GM12891 (cell line): ENCODE measurements at regions not wholly inside any gene's neighbourhood (a gene's known extent, or its start where the extent isn't known, plus 50 kb on each side); places are given as distances from the start of the nearest gene placed in this dataset.
"Not testable (repeated sequence)": the region's sequence is repeated elsewhere in the genome, so short reads cannot be mapped to it uniquely, and the experiment has no call there.

ENCODE experiments used
- DNase-seq: peaks from one replicate; pipeline ENCODE4 v3.0.0; 2011; ENCODE audit warnings: low spot score; ENCODE audit not compliant: insufficient read length
- FAIRE-seq: peaks from 2 replicates; lab custom pipeline; 2011; peaks lifted over from hg19 to GRCh38; lab: Jason Lieb, UNC
- PAX5 ChIP-seq: IDR thresholded peaks from 2 replicates; pipeline ENCODE4 v1.6.1; 2011; ENCODE audit warnings: low read length, moderate library complexity, mild to moderate bottlenecking; ENCODE audit not compliant: insufficient read depth, severe bottlenecking
- POLR2A ChIP-seq: IDR thresholded peaks from 2 replicates; pipeline ENCODE4 v1.6.1; 2011; ENCODE audit warnings: low read depth, low read length, control low read depth
- POLR2AphosphoS5 ChIP-seq: IDR thresholded peaks from 2 replicates; pipeline ENCODE4 v1.6.1; 2011; ENCODE audit warnings: low read depth, low read length, control low read depth
- POU2F2 ChIP-seq: IDR thresholded peaks from 2 replicates; pipeline ENCODE4 v1.6.1; 2011; ENCODE audit warnings: low read depth, mild to moderate bottlenecking, control low read depth, low read length, moderate library complexity
- SPI1 ChIP-seq: IDR thresholded peaks from 2 replicates; pipeline ENCODE4 v1.6.1; 2011; ENCODE audit warnings: low read depth, low read length, control low read depth
- TAF1 ChIP-seq: IDR thresholded peaks from 2 replicates; pipeline ENCODE4 v1.6.1; 2011; ENCODE audit warnings: low read depth, low read length, control low read depth

DNA sequence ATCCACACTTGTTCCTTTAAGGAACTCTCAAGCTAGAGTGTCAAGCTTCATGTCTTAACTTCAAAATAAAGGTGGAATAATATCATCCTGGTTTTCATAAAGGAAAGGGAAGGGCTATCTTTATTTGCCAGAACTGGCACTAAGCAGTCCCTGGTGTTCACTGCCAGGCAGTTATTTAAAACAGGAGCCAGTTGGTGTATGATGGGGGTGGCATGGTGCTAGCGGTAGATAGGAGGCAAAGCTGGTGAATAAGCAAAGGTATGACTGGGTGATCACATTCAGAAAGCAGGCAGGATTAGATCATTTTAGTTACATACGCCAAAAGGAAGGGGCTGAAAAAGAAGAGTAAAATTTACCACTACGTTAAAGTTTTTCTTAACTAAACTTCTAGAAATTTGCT is 776.3 kb downstream of the BCL11A start:
- DNase-seq: no peak
- TF ChIP-seq PAX5: no peak
- TF ChIP-seq POLR2AphosphoS5: no peak
- TF ChIP-seq POLR2A: no peak
- TF ChIP-seq SPI1: no peak
- TF ChIP-seq POU2F2: no peak
- TF ChIP-seq TAF1: no peak
- FAIRE-seq: no peak

DNA sequence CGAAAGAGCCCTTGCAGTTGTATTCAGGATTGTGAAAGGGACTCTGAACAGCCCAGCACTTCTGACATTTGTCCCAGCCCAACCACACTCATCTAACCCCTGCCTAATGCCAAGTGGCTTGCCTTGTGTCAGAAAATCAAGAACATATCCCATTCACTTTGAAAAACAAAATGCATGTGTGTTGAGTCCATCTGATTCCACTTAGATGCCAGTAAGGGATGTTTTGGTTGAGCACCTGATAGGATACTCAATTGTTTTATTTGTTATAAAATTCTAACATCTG is 776.8 kb downstream of the BCL11A start:
- no peak for DNase-seq
- TF ChIP-seq PAX5 (no peak), POLR2A (no peak), POLR2AphosphoS5 (no peak), TAF1 (no peak), SPI1 (no peak), POU2F2 (no peak)
- FAIRE-seq: no peak

DNA sequence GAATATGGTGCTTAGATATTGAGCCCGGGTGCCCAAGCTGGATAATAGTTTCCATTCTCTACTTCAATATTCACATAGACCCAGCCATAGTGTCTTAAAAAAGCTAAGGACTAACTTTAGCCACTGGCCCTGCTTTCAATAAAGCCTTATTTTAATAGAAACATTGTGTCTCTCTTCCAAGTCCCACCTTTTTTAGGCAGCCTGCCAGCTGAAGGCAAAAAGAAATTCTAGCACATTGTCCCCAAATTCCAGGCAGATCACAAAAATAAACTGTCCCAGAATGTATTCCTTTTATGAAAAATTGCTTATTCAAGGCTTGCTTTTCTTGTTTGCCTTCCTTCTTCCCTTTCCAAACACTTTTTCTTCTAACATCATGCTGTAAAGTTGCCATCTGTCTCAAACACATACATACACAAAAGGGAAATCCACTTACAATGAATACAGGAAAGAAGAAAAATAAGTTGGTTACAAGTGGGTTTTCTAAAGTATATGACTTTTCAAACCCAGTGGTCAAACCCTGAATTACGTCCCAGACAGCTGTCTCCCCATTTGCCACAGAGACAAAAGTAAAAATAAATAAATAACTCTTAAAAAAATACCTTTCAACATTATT is 778.5 kb downstream of the BCL11A start:
- DNase-seq (no peak), FAIRE-seq (no peak)
- TF ChIP-seq POLR2A: no peak
- TF ChIP-seq SPI1: no peak
- no peak for TF ChIP-seq PAX5
- no peak for TF ChIP-seq POU2F2
- no peak for TF ChIP-seq TAF1
- TF ChIP-seq POLR2AphosphoS5: no peak

DNA sequence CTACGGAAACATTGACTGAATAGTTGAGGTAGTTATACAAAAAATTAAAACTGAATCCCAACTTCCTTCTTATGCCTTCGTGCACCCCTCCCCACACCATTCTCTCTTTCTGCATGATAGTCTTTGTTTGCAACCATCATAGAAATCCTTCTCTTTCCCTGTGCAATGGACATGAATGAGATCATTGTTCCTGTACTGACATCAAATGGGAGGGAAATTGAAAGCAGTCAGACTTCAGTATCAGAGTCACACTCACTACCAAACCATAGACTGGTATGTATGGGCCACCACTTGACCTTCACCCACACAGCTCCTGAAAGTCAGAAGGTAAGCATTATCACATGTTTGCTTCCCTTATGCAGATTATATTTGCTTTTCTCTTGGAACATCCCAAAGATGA is 782.8 kb downstream of the BCL11A start:
- FAIRE-seq: no peak
- TF ChIP-seq SPI1 (no peak), POLR2A (no peak), POLR2AphosphoS5 (no peak), TAF1 (no peak), PAX5 (no peak), POU2F2 (no peak)
- DNase-seq: no peak

DNA sequence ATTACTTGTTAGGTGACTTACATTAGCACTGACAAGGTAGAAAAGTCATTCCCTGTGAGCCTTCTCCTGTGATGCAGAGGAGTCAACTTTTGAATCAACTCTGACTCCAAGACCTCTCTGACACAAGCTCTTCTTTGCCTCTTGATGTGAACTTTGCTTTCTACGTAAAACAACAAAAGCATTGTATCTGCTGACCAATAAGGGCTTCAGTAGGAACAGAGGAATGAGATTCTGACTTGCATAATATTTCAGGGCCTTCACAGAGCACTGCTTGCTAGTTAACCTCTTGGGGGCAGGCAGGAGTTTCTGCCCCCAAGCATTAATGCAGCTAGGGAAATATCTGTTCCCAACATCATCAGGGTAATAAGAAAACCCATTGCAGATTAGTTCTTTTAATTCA is 791.5 kb downstream of the BCL11A start:
- TF ChIP-seq PAX5: no peak
- no peak for TF ChIP-seq TAF1
- no peak for TF ChIP-seq POLR2AphosphoS5
- no peak for TF ChIP-seq SPI1
- TF ChIP-seq POLR2A: no peak
- no peak for TF ChIP-seq POU2F2
- DNase-seq (no peak), FAIRE-seq (no peak)

DNA sequence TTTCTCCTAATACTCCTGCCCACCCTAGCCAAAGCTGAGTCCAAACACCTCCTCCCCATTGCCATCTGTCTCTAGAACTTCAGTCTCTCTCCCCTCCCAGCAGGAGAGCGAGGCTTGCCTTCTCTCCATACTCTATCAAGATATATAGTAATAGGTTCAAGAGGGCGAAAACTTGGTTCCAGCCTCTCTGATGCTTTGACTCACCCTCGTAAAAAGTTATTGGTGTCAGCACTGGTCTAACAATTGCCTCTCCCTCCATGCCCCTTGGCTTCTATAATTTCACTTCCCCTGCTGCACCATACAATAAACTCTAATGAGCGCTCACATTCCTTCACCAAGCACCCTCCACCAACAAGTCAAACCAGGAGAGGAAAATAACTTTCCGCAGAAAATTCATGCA is 797.3 kb downstream of the BCL11A start:
- DNase-seq (no peak), FAIRE-seq (no peak)
- TF ChIP-seq TAF1 (no peak), POU2F2 (no peak), PAX5 (no peak), POLR2A (no peak), SPI1 (no peak), POLR2AphosphoS5 (no peak)

DNA sequence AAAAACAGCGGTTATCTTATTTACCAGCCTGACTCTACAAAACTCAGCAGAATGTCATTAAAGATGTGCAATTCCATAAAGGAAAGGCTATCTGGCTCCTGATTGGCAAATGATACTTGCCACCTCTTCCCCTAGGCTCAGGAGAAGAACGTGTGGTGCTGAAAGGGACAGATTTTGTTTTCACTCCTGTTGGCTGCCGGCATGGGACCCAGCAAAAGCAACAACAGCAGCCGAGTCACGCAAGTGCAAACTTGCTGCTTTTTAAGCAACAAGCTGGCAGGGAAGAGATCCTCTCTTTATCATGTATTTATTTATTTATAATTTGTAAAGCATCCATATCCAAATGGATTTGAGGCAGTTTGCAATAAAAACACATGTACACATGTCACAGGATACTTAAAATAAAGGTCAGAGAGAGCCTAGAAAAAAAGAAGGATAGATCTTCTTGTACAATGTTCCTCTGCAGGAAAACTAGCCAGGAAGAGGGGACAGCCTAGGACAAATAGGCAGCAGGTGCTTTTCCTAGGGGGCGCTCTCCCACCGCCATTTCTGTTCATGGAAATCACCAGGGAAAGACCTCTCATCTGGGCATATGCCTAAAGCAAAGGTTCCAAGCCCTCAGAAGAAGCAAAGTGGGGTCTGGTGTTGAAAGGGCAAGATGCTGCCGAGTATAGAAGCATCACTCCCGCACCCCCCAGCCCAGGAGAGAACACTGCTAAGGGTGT is 799.3 kb downstream of the BCL11A start:
- FAIRE-seq (no peak), DNase-seq (no peak)
- TF ChIP-seq POLR2A (no peak), POU2F2 (no peak), TAF1 (no peak), POLR2AphosphoS5 (no peak), PAX5 (no peak)

DNA sequence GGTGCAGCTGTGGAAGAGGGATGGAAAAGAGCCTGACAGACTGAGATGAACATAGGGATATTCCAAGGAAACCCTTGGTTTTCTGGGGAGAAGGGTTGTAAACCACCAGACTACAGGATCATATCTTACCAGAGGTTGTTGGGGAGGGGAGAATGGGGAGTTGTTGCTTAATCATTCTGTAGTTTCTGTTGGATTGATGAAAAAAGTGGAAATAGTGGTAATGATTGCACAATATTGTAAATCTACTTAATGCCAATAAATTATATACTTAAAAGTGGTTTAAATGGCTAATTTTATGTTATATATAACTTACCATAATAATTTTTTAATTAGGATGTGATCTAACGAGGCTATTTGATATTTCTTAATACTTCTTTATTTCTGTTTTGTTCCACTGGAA is 800.9 kb downstream of the BCL11A start:
- TF ChIP-seq SPI1: no peak
- no peak for TF ChIP-seq PAX5
- no peak for TF ChIP-seq TAF1
- no peak for TF ChIP-seq POLR2AphosphoS5
- no peak for TF ChIP-seq POLR2A
- TF ChIP-seq POU2F2: no peak
- DNase-seq (no peak), FAIRE-seq (no peak)

DNA sequence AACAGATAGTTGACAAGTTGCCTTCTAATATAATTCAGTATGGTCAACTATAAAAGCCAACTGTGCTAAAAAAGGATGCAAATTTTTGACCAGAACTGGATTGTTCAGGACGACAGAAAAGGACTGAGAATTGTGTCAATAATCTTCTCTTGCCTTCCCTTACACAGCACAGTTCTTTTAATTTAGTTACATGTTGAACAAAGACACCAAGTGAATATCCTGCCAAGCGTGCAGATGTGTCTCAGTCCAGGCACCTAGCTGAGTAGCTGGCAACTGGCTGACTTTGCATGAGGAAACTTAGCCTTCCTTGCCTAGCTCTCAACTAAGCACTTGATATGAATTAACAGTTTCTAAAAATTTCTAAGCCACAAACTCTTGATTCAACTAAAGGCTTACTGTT is 801.4 kb downstream of the BCL11A start:
- FAIRE-seq (no peak), DNase-seq (no peak)
- TF ChIP-seq TAF1 (no peak), SPI1 (no peak), POLR2A (no peak), POLR2AphosphoS5 (no peak), PAX5 (no peak), POU2F2 (no peak)

DNA sequence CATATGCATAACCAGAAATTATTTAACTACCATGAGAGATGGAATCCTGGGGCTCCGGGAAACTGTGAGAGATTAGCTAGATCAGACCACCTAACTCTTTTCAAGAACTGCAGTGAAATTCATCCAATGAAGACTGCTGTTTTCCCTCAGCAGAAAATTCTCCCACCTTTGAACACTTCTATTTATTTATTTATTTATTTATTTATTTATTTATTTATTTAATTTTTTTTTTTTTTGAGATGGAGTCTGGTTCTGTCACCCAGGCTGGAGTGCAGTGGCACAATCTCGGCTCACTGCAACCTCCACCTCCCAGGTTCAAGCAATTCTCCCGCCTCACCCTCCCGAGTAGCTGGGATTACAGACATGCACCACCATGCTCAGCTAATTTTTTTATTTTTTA is 802.2 kb downstream of the BCL11A start:
- not testable (repeated sequence) for FAIRE-seq, DNase-seq
